H9 (cell line): ENCODE measurements at regions not wholly inside any gene's neighbourhood (a gene's known extent, or its start where the extent isn't known, plus 50 kb on each side); places are given as distances from the start of the nearest gene placed in this dataset.

Experiments used
- DNase-seq: peaks from one replicate; pipeline ENCODE4 v3.0.0-alpha.2; 2017
- H2AFZ ChIP-seq: one replicate; pipeline ENCODE4 v1.6.1; 2013; ENCODE audit warnings: mild to moderate bottlenecking, low read length, control low read depth, moderate library complexity
- H2AK5ac ChIP-seq: 2 replicates; pipeline ENCODE4 v1.6.1; 2013; ENCODE audit warnings: low read length, control low read depth, mixed read lengths; ENCODE audit not compliant: insufficient read length
- H2BK120ac ChIP-seq: one replicate; pipeline ENCODE4 v1.6.1; 2013; ENCODE audit warnings: low read depth, mild to moderate bottlenecking, low read length, control low read depth, inconsistent platforms; ENCODE audit not compliant: poor library complexity, severe bottlenecking
- H2BK12ac ChIP-seq: 2 replicates; pipeline ENCODE4 v1.6.1; 2013; ENCODE audit warnings: low read length, control low read depth, mixed read lengths, low read depth; ENCODE audit not compliant: insufficient read length
- H2BK15ac ChIP-seq: 2 replicates; pipeline ENCODE4 v1.6.1; 2013; ENCODE audit warnings: low read depth, low read length, control low read depth
- H2BK20ac ChIP-seq: one replicate; pipeline ENCODE4 v1.6.1; 2013; ENCODE audit warnings: low read depth, mild to moderate bottlenecking, low read length, control low read depth, inconsistent platforms; ENCODE audit not compliant: poor library complexity, severe bottlenecking
- H2BK5ac ChIP-seq: 2 replicates; pipeline ENCODE4 v1.6.1; 2013; ENCODE audit warnings: low read length, control low read depth, mixed read lengths; ENCODE audit not compliant: insufficient read length
- H3K14ac ChIP-seq: 2 replicates; pipeline ENCODE4 v1.6.1; 2013; ENCODE audit warnings: low read length, control low read depth; ENCODE audit not compliant: insufficient read depth
- H3K18ac ChIP-seq: 2 replicates; pipeline ENCODE4 v1.6.1; 2013; ENCODE audit warnings: low read depth, mild to moderate bottlenecking, mixed read lengths, low read length, control low read depth; ENCODE audit not compliant: insufficient read length
- H3K23ac ChIP-seq: 2 replicates; pipeline ENCODE4 v1.6.1; 2013; ENCODE audit warnings: low read length, control low read depth, mixed read lengths, low read depth; ENCODE audit not compliant: insufficient read length
- H3K23me2 ChIP-seq: 2 replicates; pipeline ENCODE4 v1.6.1; 2013; ENCODE audit warnings: low read depth, mild to moderate bottlenecking, mixed read lengths, low read length, control low read depth; ENCODE audit not compliant: insufficient read length, poor library complexity, severe bottlenecking
- H3K27ac ChIP-seq: 2 replicates; pipeline ENCODE4 v1.5.1; 2013; ENCODE audit warnings: low read length, control low read depth, mixed read lengths, low read depth; ENCODE audit not compliant: insufficient read length
- H3K27me3 ChIP-seq: 2 replicates; pipeline ENCODE4 v1.6.1; 2013; ENCODE audit warnings: low read length, control low read depth, inconsistent platforms; ENCODE audit not compliant: insufficient read depth
- H3K4ac ChIP-seq: 2 replicates; pipeline ENCODE4 v1.6.1; 2013; ENCODE audit warnings: low read depth, mild to moderate bottlenecking, control low read depth, inconsistent platforms, low read length, moderate library complexity
- H3K4me1 ChIP-seq: 2 replicates; pipeline ENCODE4 v1.6.1; 2013; ENCODE audit warnings: low read length, control low read depth, inconsistent platforms; ENCODE audit not compliant: insufficient read depth
- H3K4me2 ChIP-seq: 2 replicates; pipeline ENCODE4 v1.6.1; 2013; ENCODE audit warnings: low read length, control low read depth, mixed read lengths; ENCODE audit not compliant: insufficient read length, insufficient read depth
- H3K56ac ChIP-seq: 2 replicates; pipeline ENCODE4 v1.6.1; 2013; ENCODE audit warnings: low read depth, mild to moderate bottlenecking, mixed read lengths, low read length, control low read depth; ENCODE audit not compliant: insufficient read length
- H3K79me1 ChIP-seq: 2 replicates; pipeline ENCODE4 v1.6.1; 2013; ENCODE audit warnings: low read depth, mild to moderate bottlenecking, moderate library complexity, low read length, control low read depth, inconsistent platforms; ENCODE audit not compliant: insufficient read depth, poor library complexity, severe bottlenecking
- H3K79me2 ChIP-seq: 2 replicates; pipeline ENCODE4 v1.6.1; 2013; ENCODE audit warnings: low read length, control low read depth, inconsistent platforms; ENCODE audit not compliant: insufficient read depth
- H3K9ac ChIP-seq: 2 replicates; pipeline ENCODE4 v1.6.1; 2013; ENCODE audit warnings: low read length, control low read depth, mixed read lengths; ENCODE audit not compliant: insufficient read length; ENCODE audit errors: extremely low read depth
- H3K9me3 ChIP-seq: one replicate; pipeline ENCODE4 v1.6.1; 2013; ENCODE audit warnings: low read depth, low read length, inconsistent platforms; ENCODE audit not compliant: control insufficient read depth
- H3T11ph ChIP-seq: one replicate; pipeline ENCODE4 v1.6.1; 2013; ENCODE audit warnings: mild to moderate bottlenecking, low read length, control low read depth, inconsistent platforms
- H4K20me1 ChIP-seq: one replicate; pipeline ENCODE4 v1.6.1; 2013; ENCODE audit not compliant: control insufficient read depth, insufficient read length, insufficient read depth
- H4K5ac ChIP-seq: 2 replicates; pipeline ENCODE4 v1.6.1; 2013; ENCODE audit warnings: low read depth, mild to moderate bottlenecking, mixed read lengths, low read length, control low read depth; ENCODE audit not compliant: insufficient read length
- H4K8ac ChIP-seq: replicated peaks from 2 replicates; pipeline ENCODE4 v1.6.1; 2013; ENCODE audit warnings: low read length, control low read depth, mixed read lengths, low read depth; ENCODE audit not compliant: insufficient read length
- H4K91ac ChIP-seq: 2 replicates; pipeline ENCODE4 v1.6.1; 2013; ENCODE audit warnings: low read depth, mild to moderate bottlenecking, moderate library complexity, mixed read lengths, low read length, control low read depth; ENCODE audit not compliant: insufficient read length
- H3K27ac Mint-ChIP-seq, 3 experiments: 2 replicates in 2 of 3; 3 replicates in 1 of 3; pipeline ENCODE4 v1.8.0; 2020 to 2021; ENCODE audit warnings: mixed read lengths in 3 of 3, mild to moderate bottlenecking in 1 of 3, moderate library complexity in 1 of 3
- H3K27me3 Mint-ChIP-seq: 2 replicates; pipeline ENCODE4 v1.8.0; 2021; ENCODE audit warnings: low read depth, mild to moderate bottlenecking, moderate library complexity, mixed read lengths
- H3K36me3 Mint-ChIP-seq, 3 experiments: 2 replicates in 2 of 3; 3 replicates in 1 of 3; pipeline ENCODE4 v1.8.0; 2020 to 2021; ENCODE audit warnings: low read depth in 3 of 3, mixed read lengths in 3 of 3; ENCODE audit not compliant: insufficient read depth in 1 of 3
- H3K4me1 Mint-ChIP-seq, 2 experiments: 2 replicates each; pipeline ENCODE4 v1.8.0; 2020; ENCODE audit warnings: mixed read lengths in 2 of 2
- H3K4me3 Mint-ChIP-seq, 2 experiments: 2 replicates in 1 of 2; 3 replicates in 1 of 2; pipeline ENCODE4 v1.8.0; 2020 to 2021; ENCODE audit warnings: mild to moderate bottlenecking in 2 of 2, mixed read lengths in 2 of 2, moderate library complexity in 1 of 2
- H3K9me3 Mint-ChIP-seq, 2 experiments: 2 replicates in 1 of 2; 3 replicates in 1 of 2; pipeline ENCODE4 v1.8.0; 2020; ENCODE audit warnings: mild to moderate bottlenecking in 2 of 2, mixed read lengths in 2 of 2, moderate library complexity in 1 of 2
- CTCF ChIP-seq: fragments of 200-600 bp; sonication (generic); conservative IDR thresholded peaks from 3 replicates; pipeline ENCODE4 v1.8.0; 2021; ENCODE audit warnings: antibody characterized with exemption, mild to moderate bottlenecking
- WGBS: extraction: QIAGEN DNeasy Blood & Tissue Kit; methylation state at CpG from one replicate; pipeline ENCODE4 v1.1.7; 2013; ENCODE audit warnings: missing lambda C conversion rate, low lambda C conversion rate, mixed read lengths; ENCODE audit not compliant: insufficient read length; ENCODE audit errors: extremely low coverage; 5-methylcytosine and 5-hydroxymethylcytosine counted together

- Histone ChIP-seq H2BK15ac (no peak overlapping the region), H3K56ac (no peak overlapping the region), H4K91ac (no peak overlapping the region), H3K23me2 (no peaks in the 10 kb centered on the region), H4K20me1 (no peaks in the 10 kb centered on the region), H3K14ac (no peak overlapping the region), H2AFZ (no peak overlapping the region), H2BK5ac (no peak overlapping the region), H3K27ac (no peak overlapping the region), H2AK5ac (no peak overlapping the region), H3K23ac (no peak overlapping the region), H3K4ac (no peak overlapping the region), H4K8ac (no peak overlapping the region), H4K5ac (no peak overlapping the region), H3K79me1 (no peaks in the 10 kb centered on the region), H3K27me3 (no peaks in the 10 kb centered on the region), H3K18ac (no peak overlapping the region), H2BK20ac (no peak overlapping the region), H2BK120ac (no peak overlapping the region), H3K9ac (no peak overlapping the region), H2BK12ac (no peak overlapping the region), H3T11ph (no peak overlapping the region), H3K79me2 (no peaks in the 10 kb centered on the region), H3K4me2 (no peak overlapping the region), H3K9me3 (no peaks in the 10 kb centered on the region), H3K4me1 (no peaks in the 10 kb centered on the region)
- TF ChIP-seq CTCF, result no peak
- no peaks in the 10 kb centered on the region for H3K27me3 Mint-ChIP-seq
- no peak overlapping the region for H3K4me3 Mint-ChIP-seq
- H3K9me3 Mint-ChIP-seq, result peaks cover 5 to 9% of the 10 kb centered on the region in 2 experiments; a peak in 3 of 5 replicates
- H3K36me3 Mint-ChIP-seq, result peaks cover 4 to 8% (median 8%) of the 10 kb centered on the region in 3 experiments; a peak in 6 of 7 replicates
- no peak for DNase-seq
- no CpG with 5 or more reads among the region's 3 CpGs for WGBS
- peaks cover 5 to 6% of the 10 kb centered on the region in 2 experiments; a peak in 3 of 4 replicates for H3K4me1 Mint-ChIP-seq
- no peak overlapping the region for H3K27ac Mint-ChIP-seq
Measured at GRCh38 chr14:97827746-97828145, 1030.6 kb downstream of the VRK1 start.
